C4-2B (cell line): ENCODE measurements at regions not wholly inside any gene's neighbourhood (a gene's known extent, or its start where the extent isn't known, plus 50 kb on each side); places are given as distances from the start of the nearest gene placed in this dataset.

Experiments used
- ZFX ChIP-seq: fragments of 450-650 bp; IDR thresholded peaks from 2 replicates; pipeline ENCODE4 v1.6.1; 2017
- TF ChIP-seq, protein P1 (sequence below): fragments of 450-650 bp; conservative IDR thresholded peaks from 2 replicates; pipeline ENCODE4 v1.5.1; 2017; ENCODE audit warnings: mild to moderate bottlenecking

DNA sequence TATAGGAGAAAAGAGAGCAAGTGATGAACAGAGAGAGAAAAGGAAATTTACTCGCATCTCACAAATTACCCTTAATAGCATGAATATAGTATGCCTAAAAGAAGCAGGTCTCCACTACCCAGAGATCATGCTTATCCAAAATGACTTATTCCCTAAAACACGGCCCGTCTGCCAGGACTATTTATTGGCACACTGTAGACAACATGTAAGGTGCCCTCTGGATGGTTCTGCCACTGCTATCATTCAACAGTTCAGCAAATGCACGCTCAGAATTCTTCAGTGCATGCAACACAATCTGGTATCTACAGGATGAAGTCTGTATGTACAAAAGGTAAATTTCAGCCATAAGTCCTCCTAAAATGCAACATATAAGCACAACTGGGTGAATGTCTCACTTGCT, 465.8 kb downstream of the SHQ1 start:
- TF ChIP-seq, protein P1, sequence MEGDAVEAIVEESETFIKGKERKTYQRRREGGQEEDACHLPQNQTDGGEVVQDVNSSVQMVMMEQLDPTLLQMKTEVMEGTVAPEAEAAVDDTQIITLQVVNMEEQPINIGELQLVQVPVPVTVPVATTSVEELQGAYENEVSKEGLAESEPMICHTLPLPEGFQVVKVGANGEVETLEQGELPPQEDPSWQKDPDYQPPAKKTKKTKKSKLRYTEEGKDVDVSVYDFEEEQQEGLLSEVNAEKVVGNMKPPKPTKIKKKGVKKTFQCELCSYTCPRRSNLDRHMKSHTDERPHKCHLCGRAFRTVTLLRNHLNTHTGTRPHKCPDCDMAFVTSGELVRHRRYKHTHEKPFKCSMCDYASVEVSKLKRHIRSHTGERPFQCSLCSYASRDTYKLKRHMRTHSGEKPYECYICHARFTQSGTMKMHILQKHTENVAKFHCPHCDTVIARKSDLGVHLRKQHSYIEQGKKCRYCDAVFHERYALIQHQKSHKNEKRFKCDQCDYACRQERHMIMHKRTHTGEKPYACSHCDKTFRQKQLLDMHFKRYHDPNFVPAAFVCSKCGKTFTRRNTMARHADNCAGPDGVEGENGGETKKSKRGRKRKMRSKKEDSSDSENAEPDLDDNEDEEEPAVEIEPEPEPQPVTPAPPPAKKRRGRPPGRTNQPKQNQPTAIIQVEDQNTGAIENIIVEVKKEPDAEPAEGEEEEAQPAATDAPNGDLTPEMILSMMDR: no peak
- no peak for TF ChIP-seq ZFX
